ENCODE measurements at regions not wholly inside any gene's neighbourhood (a gene's known extent, or its start where the extent isn't known, plus 50 kb on each side); places are given as distances from the start of the nearest gene placed in this dataset.

GRCh38 chr5:40413743-40414142 is 266.0 kb upstream of the PTGER4 start:
- peak; percentile 66 for DNase-seq

- no peak for DNase-seq
Measured at GRCh38 chr5:40412771-40413170, 266.9 kb upstream of the PTGER4 start.

GRCh38 chr5:40410964-40411635 is 268.6 kb upstream of the PTGER4 start:
- DNase-seq, result peak; percentile 53

- DNase-seq, result peak; percentile 80
Measured at GRCh38 chr5:40410231-40410861, 269.4 kb upstream of the PTGER4 start.

- no peak for DNase-seq
Measured at GRCh38 chr5:40409601-40410000, 270.1 kb upstream of the PTGER4 start.

GRCh38 chr5:40406741-40407211 is 272.9 kb upstream of the PTGER4 start:
- no peak for DNase-seq

- DNase-seq, result no peak
Measured at GRCh38 chr5:40405996-40406740, 273.5 kb upstream of the PTGER4 start.

- no peak for DNase-seq
Measured at GRCh38 chr5:40405230-40405629, 274.5 kb upstream of the PTGER4 start.

GRCh38 chr5:40404613-40405012 is 275.1 kb upstream of the PTGER4 start:
- DNase-seq, result no peak

- no peak for DNase-seq
Measured at GRCh38 chr5:40402007-40402364, 277.7 kb upstream of the PTGER4 start.

GRCh38 chr5:40401284-40402006 is 278.3 kb upstream of the PTGER4 start:
- no peak for DNase-seq

- DNase-seq, result no peak
Measured at GRCh38 chr5:40400245-40400644, 279.5 kb upstream of the PTGER4 start.

GRCh38 chr5:40399349-40399748 is 280.4 kb upstream of the PTGER4 start:
- peak; percentile 71 for DNase-seq

GRCh38 chr5:40397976-40398375 is 281.7 kb upstream of the PTGER4 start:
- DNase-seq, result no peak

- no peak for DNase-seq
Measured at GRCh38 chr5:40397091-40397490, 282.6 kb upstream of the PTGER4 start.

- DNase-seq, result no peak
Measured at GRCh38 chr5:40396317-40396716, 283.4 kb upstream of the PTGER4 start.

GRCh38 chr5:40395251-40395650 is 284.5 kb upstream of the PTGER4 start:
- DNase-seq, result no peak

GRCh38 chr5:40394698-40395097 is 285.0 kb upstream of the PTGER4 start:
- no peak for DNase-seq

GRCh38 chr5:40391642-40392041 is 288.1 kb upstream of the PTGER4 start:
- no peak for DNase-seq

GRCh38 chr5:40390281-40391149 is 289.2 kb upstream of the PTGER4 start:
- no peak for DNase-seq

- no peak for DNase-seq
Measured at GRCh38 chr5:40389591-40389990, 290.1 kb upstream of the PTGER4 start.

GRCh38 chr5:40386289-40386688 is 293.4 kb upstream of the PTGER4 start:
- DNase-seq, result peak; percentile 26

Data from fibroblast of skin of abdomen (primary cell).